Calu3 (cell line): ENCODE measurements at regions not wholly inside any gene's neighbourhood (a gene's known extent, or its start where the extent isn't known, plus 50 kb on each side); places are given as distances from the start of the nearest gene placed in this dataset.
"Not testable (repeated sequence)": the region's sequence is repeated elsewhere in the genome, so short reads cannot be mapped to it uniquely, and the experiment has no call there.

Experiments used
- BruUV-seq: library from RNA; stranded (reverse); fragments of 400-500 nt; replicated peaks from 2 replicates; lab custom pipeline; 2021; lab: Mats Ljungman, UMichigan
- CTCF ChIA-PET: fragments of 300-600 bp; sonication (Branson Sonifier 250); formaldehyde crosslinking; loops from one replicate; lab custom pipeline; 2022; ENCODE audit warnings: antibody characterized with exemption; lab: Charles Lee
- DNase-seq: peaks from one replicate; pipeline ENCODE4 v3.0.0; 2022
- H3K27ac Mint-ChIP-seq: one replicate; pipeline ENCODE4 v1.8.0; 2022; ENCODE audit warnings: mixed read lengths; ENCODE audit not compliant: unreplicated experiment
- H3K27me3 Mint-ChIP-seq: one replicate; pipeline ENCODE4 v1.8.0; 2022; ENCODE audit warnings: mixed read lengths; ENCODE audit not compliant: unreplicated experiment
- H3K36me3 Mint-ChIP-seq: one replicate; pipeline ENCODE4 v1.8.0; 2022; ENCODE audit warnings: mild to moderate bottlenecking, moderate library complexity, mixed read lengths; ENCODE audit not compliant: insufficient read depth, unreplicated experiment
- H3K4me1 Mint-ChIP-seq: one replicate; pipeline ENCODE4 v1.8.0; 2022; ENCODE audit warnings: mild to moderate bottlenecking, low read depth, mixed read lengths; ENCODE audit not compliant: unreplicated experiment
- H3K4me3 Mint-ChIP-seq: one replicate; pipeline ENCODE4 v1.8.0; 2022; ENCODE audit warnings: mild to moderate bottlenecking, low read depth, moderate library complexity, mixed read lengths; ENCODE audit not compliant: unreplicated experiment
- H3K9me3 Mint-ChIP-seq: one replicate; pipeline ENCODE4 v1.8.0; 2022; ENCODE audit warnings: low read depth, mixed read lengths; ENCODE audit not compliant: unreplicated experiment
- CTCF ChIP-seq: fragments of 200-600 bp; IDR thresholded peaks from one replicate; pipeline ENCODE4 v1.8.0; 2022; ENCODE audit warnings: antibody characterized with exemption; ENCODE audit not compliant: unreplicated experiment
- intact Hi-C: fragments of 100-400 bp; cut with micrococcal nuclease; formaldehyde crosslinking; loops from one replicate; pipeline ENCODE4 v1.10.0; 2022; ENCODE audit not compliant: unreplicated experiment

- Mint-ChIP-seq H3K27ac (no peak overlapping the region), H3K4me1 (no peaks in the 10 kb centered on the region), H3K9me3 (no peaks in the 10 kb centered on the region), H3K27me3 (no peaks in the 10 kb centered on the region), H3K4me3 (no peak overlapping the region), H3K36me3 (no peaks in the 10 kb centered on the region)
- BruUV-seq = no TSS peak
- no peak for DNase-seq
- intact Hi-C loops = no loop called here
- CTCF ChIA-PET = no interaction called here
- no peak for TF ChIP-seq CTCF
These were observed 353.3 kb downstream of the PAX1 start for GRCh38 chr20:22058746-22059145.

- no peak for TF ChIP-seq CTCF
- BruUV-seq = no TSS peak
- Mint-ChIP-seq H3K36me3 (no peaks in the 10 kb centered on the region), H3K27ac (no peak overlapping the region), H3K9me3 (no peaks in the 10 kb centered on the region), H3K27me3 (no peaks in the 10 kb centered on the region), H3K4me1 (no peaks in the 10 kb centered on the region), H3K4me3 (no peak overlapping the region)
- CTCF ChIA-PET = no interaction called here
- intact Hi-C loops = no loop called here
- no peak for DNase-seq
These were observed 350.5 kb downstream of the PAX1 start for GRCh38 chr20:22055981-22056380.

GRCh38 chr20:22052025-22052650 is 346.7 kb downstream of the PAX1 start:
- CTCF ChIA-PET = no interaction called here

GRCh38 chr20:22045956-22046507 is 340.6 kb downstream of the PAX1 start:
- intact Hi-C loops, DNase-seq, H3K4me1 Mint-ChIP-seq, CTCF ChIA-PET, H3K36me3 Mint-ChIP-seq, H3K9me3 Mint-ChIP-seq, H3K4me3 Mint-ChIP-seq, BruUV-seq, H3K27me3 Mint-ChIP-seq, H3K27ac Mint-ChIP-seq: not testable (repeated sequence)

More at GRCh38 chr20:22052025-22052650, 346.7 kb downstream of the PAX1 start:
- H3K4me3 Mint-ChIP-seq = no peak overlapping the region
- BruUV-seq = no TSS peak
- no peak for DNase-seq
- H3K9me3 Mint-ChIP-seq = peaks cover 4% of the 10 kb centered on the region
- no peak overlapping the region for H3K27ac Mint-ChIP-seq
- TF ChIP-seq CTCF = no peak
- no peaks in the 10 kb centered on the region for H3K36me3 Mint-ChIP-seq
- H3K4me1 Mint-ChIP-seq = no peaks in the 10 kb centered on the region
- no peaks in the 10 kb centered on the region for H3K27me3 Mint-ChIP-seq
- intact Hi-C loops = no loop called here

GRCh38 chr20:22027423-22027822 is 322.0 kb downstream of the PAX1 start:
- no peak for TF ChIP-seq CTCF
- Mint-ChIP-seq H3K4me3 (no peak overlapping the region), H3K27ac (no peak overlapping the region), H3K27me3 (no peaks in the 10 kb centered on the region), H3K36me3 (no peaks in the 10 kb centered on the region), H3K4me1 (no peaks in the 10 kb centered on the region), H3K9me3 (no peaks in the 10 kb centered on the region)
- no TSS peak for BruUV-seq
- CTCF ChIA-PET = no interaction called here
- intact Hi-C loops = no loop called here
- no peak for DNase-seq
